Neural cell (in vitro differentiated cells): ENCODE measurements at regions not wholly inside any gene's neighbourhood (a gene's known extent, or its start where the extent isn't known, plus 50 kb on each side); places are given as distances from the start of the nearest gene placed in this dataset.

Experiments
- H2AFZ ChIP-seq: fragments of 200-600, 300-800 bp; sonication (generic), shearing (Covaris generic); 2 replicates; pipeline ENCODE4 v1.6.0; 2014; ENCODE audit warnings: low read depth, mild to moderate bottlenecking, antibody characterized with exemption, low read length, moderate library complexity
- H3F3A ChIP-seq: fragments of 200-600 bp; shearing (Covaris generic); 2 replicates; pipeline ENCODE4 v1.6.1; 2016; ENCODE audit warnings: mild to moderate bottlenecking, moderate library complexity, mixed read lengths, antibody characterized with exemption, low read length; ENCODE audit not compliant: insufficient read depth, poor library complexity, severe bottlenecking
- H3K27ac ChIP-seq: fragments of 200-600, 300-800 bp; sonication (generic), shearing (Covaris generic); 2 replicates; pipeline ENCODE4 v1.5.1; 2014; ENCODE audit warnings: mild to moderate bottlenecking, low read length, moderate library complexity
- H3K27me3 ChIP-seq: fragments of 300-800, 200-600 bp; sonication (generic), shearing (Covaris generic); 2 replicates; pipeline ENCODE4 v1.6.0; 2014; ENCODE audit warnings: mild to moderate bottlenecking, low read depth, low read length, moderate library complexity; ENCODE audit not compliant: insufficient read depth
- H3K36me3 ChIP-seq: fragments of 300-800, 200-600 bp; sonication (generic), shearing (Covaris generic); 2 replicates; pipeline ENCODE4 v1.5.1; 2014; ENCODE audit warnings: mild to moderate bottlenecking, antibody characterized with exemption, low read length, moderate library complexity; ENCODE audit not compliant: insufficient read depth
- H3K4me2 ChIP-seq: fragments of 300-800, 200-600 bp; sonication (generic), shearing (Covaris generic); 2 replicates; pipeline ENCODE4 v1.6.0; 2014; ENCODE audit warnings: mild to moderate bottlenecking, low read length
- H3K4me3 ChIP-seq: fragments of 300-800, 200-600 bp; sonication (generic), shearing (Covaris generic); 2 replicates; pipeline ENCODE4 v1.5.1; 2014; ENCODE audit warnings: mild to moderate bottlenecking, low read length, moderate library complexity
- H3K79me2 ChIP-seq: fragments of 200-600 bp; shearing (Covaris generic); replicated peaks from 2 replicates; pipeline ENCODE4 v1.6.0; 2014; ENCODE audit warnings: mild to moderate bottlenecking, low read length, moderate library complexity; ENCODE audit not compliant: insufficient read depth
- H3K9ac ChIP-seq: fragments of 300-800, 200-600 bp; sonication (generic), shearing (Covaris generic); 2 replicates; pipeline ENCODE4 v1.6.1; 2016; ENCODE audit warnings: mild to moderate bottlenecking, low read length, mixed read lengths
- H3K9me2 ChIP-seq: fragments of 200-600 bp; shearing (Covaris generic); 2 replicates; pipeline ENCODE4 v1.6.1; 2016; ENCODE audit warnings: mild to moderate bottlenecking, low read length, mixed read lengths; ENCODE audit not compliant: insufficient read depth
- H3K9me3 ChIP-seq: fragments of 200-600, 300-800 bp; sonication (generic), shearing (Covaris generic); 2 replicates; pipeline ENCODE4 v1.6.1; 2016; ENCODE audit warnings: mild to moderate bottlenecking, mixed run types, low read length, moderate library complexity, mixed read lengths
- H4K20me1 ChIP-seq: fragments of 200-600 bp; shearing (Covaris generic); 2 replicates; pipeline ENCODE4 v1.6.1; 2016; ENCODE audit warnings: mild to moderate bottlenecking, mixed run types; ENCODE audit not compliant: insufficient read depth
- CTCF ChIP-seq: fragments of 450-650 bp; IDR thresholded peaks from 2 replicates; pipeline ENCODE4 v1.5.1; 2014; ENCODE audit warnings: antibody characterized with exemption, mild to moderate bottlenecking, moderate library complexity; ENCODE audit not compliant: poor library complexity, severe bottlenecking
- EP300 ChIP-seq: fragments of 450-650 bp; conservative IDR thresholded peaks from 2 replicates; pipeline ENCODE4 v1.6.1; 2014; ENCODE audit warnings: antibody characterized with exemption, mild to moderate bottlenecking, moderate library complexity; ENCODE audit not compliant: poor library complexity, severe bottlenecking
- EZH2 ChIP-seq: fragments of 200-600, 300-800 bp; shearing (Covaris generic), sonication (generic); IDR thresholded peaks from 2 replicates; pipeline ENCODE4 v1.6.1; 2014; ENCODE audit warnings: antibody characterized with exemption, low read length, borderline replicate concordance, mild to moderate bottlenecking; ENCODE audit not compliant: insufficient read depth, poor library complexity, severe bottlenecking
- MXI1 ChIP-seq: fragments of 450-650 bp; conservative IDR thresholded peaks from 2 replicates; pipeline ENCODE4 v1.6.1; 2014; ENCODE audit warnings: antibody characterized with exemption, mild to moderate bottlenecking; ENCODE audit not compliant: poor library complexity, severe bottlenecking
- POLR2AphosphoS5 ChIP-seq: IDR thresholded peaks from 2 replicates; pipeline ENCODE4 v1.6.1; 2012
- RAD21 ChIP-seq: fragments of 450-650 bp; conservative IDR thresholded peaks from 2 replicates; pipeline ENCODE4 v1.6.1; 2014; ENCODE audit warnings: antibody characterized with exemption, mild to moderate bottlenecking, moderate library complexity
- REST ChIP-seq: IDR thresholded peaks from 2 replicates; pipeline ENCODE4 v1.6.1; 2012; ENCODE audit warnings: borderline replicate concordance
- SMC3 ChIP-seq: fragments of 450-650 bp; conservative IDR thresholded peaks from 2 replicates; pipeline ENCODE4 v1.6.1; 2014; ENCODE audit warnings: antibody characterized with exemption, mild to moderate bottlenecking, moderate library complexity; ENCODE audit not compliant: poor library complexity
- TAF1 ChIP-seq: IDR thresholded peaks from 2 replicates; pipeline ENCODE4 v1.6.1; 2012; ENCODE audit warnings: low read depth

- H3K9me3 ChIP-seq: no peaks in the 10 kb centered on the region
- no peaks in the 10 kb centered on the region for H3F3A ChIP-seq
- H3K36me3 ChIP-seq: no peaks in the 10 kb centered on the region
- H3K9me2 ChIP-seq: no peaks in the 10 kb centered on the region
- no peak overlapping the region for H3K4me3 ChIP-seq
- no peak for TF ChIP-seq EZH2
- TF ChIP-seq MXI1: no peak
- no peak for TF ChIP-seq RAD21
- no peak for TF ChIP-seq CTCF
- no peak for TF ChIP-seq TAF1
- TF ChIP-seq POLR2AphosphoS5: no peak
- no peak for TF ChIP-seq REST
- no peak for TF ChIP-seq EP300
- no peak for TF ChIP-seq SMC3
- H3K27me3 ChIP-seq: no peaks in the 10 kb centered on the region
- no peak overlapping the region for H3K4me2 ChIP-seq
- no peaks in the 10 kb centered on the region for H4K20me1 ChIP-seq
- no peaks in the 10 kb centered on the region for H3K79me2 ChIP-seq
- no peak overlapping the region for H3K9ac ChIP-seq
- peak overlapping the region; percentile 61 for H3K27ac ChIP-seq
- H2AFZ ChIP-seq: no peak overlapping the region
Observed at GRCh38 chr14:49425921-49426320, 160.3 kb downstream of the RPS29 start.

- Histone ChIP-seq H3K27ac (peak overlapping the region; percentile 53), H3K4me3 (no peak overlapping the region), H3K9ac (no peak overlapping the region), H2AFZ (no peak overlapping the region), H3K9me3 (no peaks in the 10 kb centered on the region), H3K4me2 (no peak overlapping the region), H3F3A (no peaks in the 10 kb centered on the region), H4K20me1 (no peaks in the 10 kb centered on the region), H3K79me2 (no peaks in the 10 kb centered on the region), H3K27me3 (no peaks in the 10 kb centered on the region), H3K36me3 (no peaks in the 10 kb centered on the region), H3K9me2 (no peaks in the 10 kb centered on the region)
- TF ChIP-seq REST: no peak
- TF ChIP-seq EP300: peak; percentile 69
- no peak for TF ChIP-seq RAD21
- peak; percentile 51 for TF ChIP-seq POLR2AphosphoS5
Observed at GRCh38 chr14:49424436-49425331, 161.5 kb downstream of the RPS29 start.
